IMR-90 (cell line): ENCODE measurements at regions not wholly inside any gene's neighbourhood (a gene's known extent, or its start where the extent isn't known, plus 50 kb on each side); places are given as distances from the start of the nearest gene placed in this dataset.

Source experiments
- ATAC-seq: fragments of 200-7000 bp; cut with Tn5 transposase; 2 replicates; pipeline ENCODE4 v1.9.1; 2020; ENCODE audit warnings: low read depth, mild to moderate bottlenecking, moderate library complexity
- BruUV-seq: library from RNA; stranded (reverse); fragments of 400-500 nt; replicated peaks from 2 replicates; lab custom pipeline; 2021; lab: Mats Ljungman, UMichigan
- CTCF ChIA-PET: fragments of 300-600 bp; formaldehyde crosslinking; extraction: SDS; loops from one replicate; lab custom pipeline; 2021; ENCODE audit warnings: antibody characterized with exemption; lab: Yijun Ruan, JAX
- POLR2A ChIA-PET: fragments of 300-600 bp; sonication (Branson Sonifier 250); formaldehyde crosslinking; loops from one replicate; lab custom pipeline; 2022; ENCODE audit warnings: antibody characterized with exemption; ENCODE audit not compliant: unreplicated experiment; lab: Charles Lee
- DNase-seq: peaks from one replicate; pipeline ENCODE4 v3.0.0; 2013
- H2AFZ ChIP-seq: replicated peaks from 2 replicates; pipeline ENCODE3; 2013; ENCODE audit warnings: low read length, mild to moderate bottlenecking; ENCODE audit not compliant: poor library complexity
- H2AK5ac ChIP-seq: 2 replicates; pipeline ENCODE4 v1.6.1; 2013; ENCODE audit warnings: low read depth, low read length, inconsistent platforms
- H2AK9ac ChIP-seq: replicated peaks from 2 replicates; pipeline ENCODE3; 2013; ENCODE audit warnings: mild to moderate bottlenecking, low read depth, low read length, moderate library complexity; ENCODE audit not compliant: poor library complexity
- H2BK120ac ChIP-seq: 2 replicates; pipeline ENCODE4 v1.6.1; 2013; ENCODE audit warnings: low read depth, low read length, inconsistent platforms
- H2BK15ac ChIP-seq: 3 replicates; pipeline ENCODE4 v1.6.1; 2013; ENCODE audit warnings: low read depth, low read length, inconsistent platforms
- H2BK20ac ChIP-seq: 2 replicates; pipeline ENCODE4 v1.6.1; 2013; ENCODE audit warnings: low read depth, mild to moderate bottlenecking, inconsistent platforms, low read length, moderate library complexity
- H2BK5ac ChIP-seq: 2 replicates; pipeline ENCODE4 v1.6.1; 2013; ENCODE audit warnings: mild to moderate bottlenecking, low read depth, low read length, inconsistent platforms; ENCODE audit not compliant: poor library complexity, severe bottlenecking
- H3K14ac ChIP-seq: replicated peaks from 2 replicates; pipeline ENCODE4 v1.6.1; 2013; ENCODE audit warnings: low read depth, low read length, inconsistent platforms
- H3K18ac ChIP-seq: 2 replicates; pipeline ENCODE4 v1.6.1; 2013; ENCODE audit warnings: low read depth, low read length, control low read depth
- H3K23ac ChIP-seq: 2 replicates; pipeline ENCODE4 v1.6.1; 2013; ENCODE audit warnings: low read depth, low read length, inconsistent platforms
- H3K27ac ChIP-seq: 2 replicates; pipeline ENCODE4 v1.5.1; 2013; ENCODE audit warnings: mild to moderate bottlenecking, control low read depth, low read length; ENCODE audit not compliant: insufficient read depth
- H3K27me3 ChIP-seq: 2 replicates; pipeline ENCODE4 v1.6.1; 2013; ENCODE audit warnings: low read length; ENCODE audit not compliant: control insufficient read depth, insufficient read depth
- H3K36me3 ChIP-seq: 2 replicates; pipeline ENCODE4 v1.6.1; 2013; ENCODE audit warnings: low read length, mixed read lengths; ENCODE audit not compliant: control insufficient read depth, insufficient read depth
- H3K4ac ChIP-seq: 2 replicates; pipeline ENCODE4 v1.6.1; 2013; ENCODE audit warnings: low read depth, low read length, inconsistent platforms
- H3K4me1 ChIP-seq: 2 replicates; pipeline ENCODE4 v1.6.1; 2013; ENCODE audit warnings: low read length, mixed read lengths; ENCODE audit not compliant: control insufficient read depth, insufficient read depth
- H3K4me2 ChIP-seq: 2 replicates; pipeline ENCODE4 v1.6.1; 2013; ENCODE audit warnings: low read depth, mild to moderate bottlenecking, control low read depth, low read length, moderate library complexity
- H3K4me3 ChIP-seq: 2 replicates; pipeline ENCODE4 v1.5.1; 2013; ENCODE audit warnings: low read depth, mild to moderate bottlenecking, control low read depth, low read length, moderate library complexity; ENCODE audit not compliant: insufficient read depth
- H3K56ac ChIP-seq: 2 replicates; pipeline ENCODE4 v1.6.1; 2013; ENCODE audit warnings: low read length, inconsistent platforms; ENCODE audit not compliant: insufficient read depth; ENCODE audit errors: extremely low read depth
- H3K79me1 ChIP-seq, 2 experiments: 2 replicates each; pipeline ENCODE4 v1.6.1; 2013; ENCODE audit warnings: low read length in 2 of 2, inconsistent platforms in 1 of 2, low read depth in 1 of 2
- H3K9ac ChIP-seq: 2 replicates; pipeline ENCODE4 v1.6.1; 2013; ENCODE audit warnings: low read depth, low read length, control low read depth
- H3K9me1 ChIP-seq: 2 replicates; pipeline ENCODE4 v1.6.1; 2013; ENCODE audit warnings: low read length, inconsistent platforms; ENCODE audit not compliant: insufficient read depth
- H3K9me3 ChIP-seq: 2 replicates; pipeline ENCODE4 v1.6.1; 2013; ENCODE audit warnings: low read length; ENCODE audit not compliant: control insufficient read depth, insufficient read depth
- H4K20me1 ChIP-seq: 2 replicates; pipeline ENCODE4 v1.6.1; 2013; ENCODE audit warnings: low read length, inconsistent platforms; ENCODE audit not compliant: insufficient read depth
- H4K5ac ChIP-seq: 2 replicates; pipeline ENCODE4 v1.6.1; 2013; ENCODE audit warnings: mild to moderate bottlenecking, low read depth, low read length, control low read depth
- H4K8ac ChIP-seq, 2 experiments: 2 replicates each; pipeline ENCODE4 v1.6.1; 2013; ENCODE audit warnings: low read depth in 2 of 2, low read length in 2 of 2, control low read depth in 1 of 2, inconsistent platforms in 1 of 2
- H4K91ac ChIP-seq: 2 replicates; pipeline ENCODE4 v1.6.1; 2013; ENCODE audit warnings: low read depth, low read length, inconsistent platforms; ENCODE audit not compliant: insufficient read depth
- BHLHE40 ChIP-seq: fragments of 150-350 bp; IDR thresholded peaks from 2 replicates; pipeline ENCODE4 v1.6.1; 2016; ENCODE audit warnings: mild to moderate bottlenecking, low read depth, low read length
- CTCF ChIP-seq: conservative IDR thresholded peaks from 2 replicates; pipeline ENCODE4 v1.5.1; 2012; ENCODE audit warnings: mild to moderate bottlenecking, low read depth, low read length, improper control_type of control experiment
- MAZ ChIP-seq: IDR thresholded peaks from 2 replicates; pipeline ENCODE4 v1.6.1; 2012; ENCODE audit warnings: low read depth, mild to moderate bottlenecking, low read length, improper control_type of control experiment, moderate library complexity, borderline replicate concordance
- MXI1 ChIP-seq: IDR thresholded peaks from 2 replicates; pipeline ENCODE4 v1.6.1; 2012; ENCODE audit warnings: low read depth, mild to moderate bottlenecking, low read length, moderate library complexity, borderline replicate concordance
- NFE2L2 ChIP-seq: fragments of 150-350 bp; IDR thresholded peaks from 2 replicates; pipeline ENCODE4 v1.6.1; 2016; ENCODE audit warnings: low read depth, mild to moderate bottlenecking, low read length
- RFX5 ChIP-seq: IDR thresholded peaks from 2 replicates; pipeline ENCODE4 v1.8.0; 2012; ENCODE audit warnings: low read depth, mild to moderate bottlenecking, low read length, moderate library complexity
- dilution Hi-C: fragments of 300-500 bp; cut with HindIII; formaldehyde crosslinking; loops from one replicate; pipeline ENCODE4 v1.14.3; 2018; ENCODE audit warnings: low sequenced_read_pairs; ENCODE audit not compliant: unreplicated experiment
- in situ Hi-C: fragments of 300-500 bp; cut with MboI; formaldehyde crosslinking; loops from 3 replicates; pipeline ENCODE4 v1.14.3; 2019; ENCODE audit warnings: low sequenced_read_pairs, inconsistent platforms, mixed read lengths
- intact Hi-C: fragments of 100-400 bp; cut with micrococcal nuclease; formaldehyde crosslinking; loops from 2 replicates; pipeline ENCODE4 v1.10.0; 2022

- no peak overlapping the region for H4K5ac ChIP-seq
- H2BK20ac ChIP-seq: no peak overlapping the region
- H4K8ac ChIP-seq: no peak overlapping the region
- no peak overlapping the region for H3K4me3 ChIP-seq
- H3K18ac ChIP-seq: no peak overlapping the region
- intact Hi-C loops: no loop called here
- ATAC-seq (no peak), DNase-seq (no peak)
- TF ChIP-seq CTCF (no peak), NFE2L2 (no peak), RFX5 (no peak), MAZ (no peak), MXI1 (no peak), BHLHE40 (no peak)
- no peak overlapping the region for H2AFZ ChIP-seq
- no peak overlapping the region for H2AK5ac ChIP-seq
- peaks cover 19% of the 10 kb centered on the region for H3K9me3 ChIP-seq
- no peak overlapping the region for H3K27ac ChIP-seq
- no peak overlapping the region for H2BK15ac ChIP-seq
- no peaks in the 10 kb centered on the region for H3K36me3 ChIP-seq
- no peak overlapping the region for H4K91ac ChIP-seq
- ChIA-PET CTCF (no interaction called here), POLR2A (no interaction called here)
- H3K4me2 ChIP-seq: no peak overlapping the region
- no peak overlapping the region for H2BK5ac ChIP-seq
- no peak overlapping the region for H3K4ac ChIP-seq
- H3K23ac ChIP-seq: no peak overlapping the region
- no peaks in the 10 kb centered on the region for H3K4me1 ChIP-seq
- H3K9me1 ChIP-seq: no peaks in the 10 kb centered on the region
- dilution Hi-C loops: no loop called here
- H3K9ac ChIP-seq: no peak overlapping the region
- no peak overlapping the region for H2AK9ac ChIP-seq
- BruUV-seq: no TSS peak
- no peak overlapping the region for H3K56ac ChIP-seq
- no peaks in the 10 kb centered on the region for H3K79me1 ChIP-seq
- in situ Hi-C loops: no loop called here
- no peak overlapping the region for H2BK120ac ChIP-seq
- H3K14ac ChIP-seq: no peak overlapping the region
- H4K20me1 ChIP-seq: no peaks in the 10 kb centered on the region
- H3K27me3 ChIP-seq: no peaks in the 10 kb centered on the region
Observed at GRCh38 chr2:153218851-153219250, 259.7 kb downstream of the RPRM start.
